GM19395 (cell line): ENCODE measurements at regions not wholly inside any gene's neighbourhood (a gene's known extent, or its start where the extent isn't known, plus 50 kb on each side); places are given as distances from the start of the nearest gene placed in this dataset.
"Not testable (repeated sequence)": the region's sequence is repeated elsewhere in the genome, so short reads cannot be mapped to it uniquely, and the experiment has no call there.

Experiments used
- ATAC-seq: cut with Tn5 transposase; IDR thresholded peaks from one replicate; pipeline ENCODE4 v1.9.1; 2021; ENCODE audit warnings: mild to moderate bottlenecking, moderate library complexity; ENCODE audit not compliant: unreplicated experiment

DNA sequence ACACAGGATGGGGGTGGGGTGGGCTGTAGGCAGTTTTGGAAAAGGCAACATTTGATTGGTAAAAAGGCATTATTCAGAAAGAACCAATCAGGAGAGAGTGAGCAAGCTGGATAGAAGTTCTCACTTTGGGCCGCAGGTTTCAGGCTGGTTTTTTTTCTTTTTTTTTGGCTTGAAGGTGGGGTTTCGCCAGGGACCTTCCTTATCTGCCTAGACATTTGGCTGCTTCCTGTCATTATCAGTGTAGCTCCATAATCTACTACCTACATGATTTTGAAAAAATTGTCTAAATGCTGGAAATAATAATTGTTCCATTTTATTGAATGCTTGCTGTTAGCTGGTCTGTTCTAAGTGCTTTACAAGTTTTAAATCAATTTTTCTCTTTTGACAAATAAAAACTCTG lies 649.0 kb downstream of the TMTC2 start:
- ATAC-seq, result no peak

- ATAC-seq, result no peak
These were observed 640.0 kb downstream of the TMTC2 start for GRCh38 chr12:83326666-83327065.

DNA sequence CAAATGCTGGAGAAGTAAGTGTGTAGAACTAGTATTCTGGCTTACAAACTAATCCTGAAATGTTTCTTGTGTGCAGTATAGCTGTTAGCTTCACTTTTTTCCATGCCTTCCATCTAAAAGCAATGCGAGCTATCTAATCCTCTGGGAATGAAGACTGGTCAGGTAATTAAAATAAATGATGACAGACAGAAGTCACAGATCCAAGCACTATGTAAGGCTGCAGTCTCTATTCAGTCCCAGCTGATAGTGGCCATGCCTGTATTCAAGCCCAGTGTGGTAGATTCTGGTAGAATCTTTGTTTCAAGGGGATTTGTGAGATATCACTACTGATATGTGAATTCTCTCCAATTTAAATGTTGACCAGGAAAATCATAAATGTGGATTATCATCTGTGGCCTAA lies 637.2 kb downstream of the TMTC2 start:
- no peak for ATAC-seq

DNA sequence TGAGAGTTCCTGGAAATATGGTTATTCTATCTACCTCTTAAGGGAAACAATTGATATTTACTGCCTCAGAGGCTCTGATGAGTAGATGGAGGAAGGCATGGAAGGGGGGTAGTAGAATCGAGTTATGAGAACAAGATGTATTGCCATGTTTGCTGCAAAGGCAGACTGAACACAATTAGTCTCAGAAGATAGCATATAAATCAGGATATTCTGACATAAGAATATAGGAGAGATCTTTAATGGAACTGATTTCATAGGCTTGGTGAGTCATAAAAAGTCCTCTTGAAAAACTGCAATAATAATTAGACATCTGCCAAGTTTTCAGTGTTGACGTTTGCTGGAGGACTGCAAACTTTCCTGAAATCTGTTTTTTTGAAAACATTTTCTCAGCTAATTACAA lies 636.1 kb downstream of the TMTC2 start:
- no peak for ATAC-seq

DNA sequence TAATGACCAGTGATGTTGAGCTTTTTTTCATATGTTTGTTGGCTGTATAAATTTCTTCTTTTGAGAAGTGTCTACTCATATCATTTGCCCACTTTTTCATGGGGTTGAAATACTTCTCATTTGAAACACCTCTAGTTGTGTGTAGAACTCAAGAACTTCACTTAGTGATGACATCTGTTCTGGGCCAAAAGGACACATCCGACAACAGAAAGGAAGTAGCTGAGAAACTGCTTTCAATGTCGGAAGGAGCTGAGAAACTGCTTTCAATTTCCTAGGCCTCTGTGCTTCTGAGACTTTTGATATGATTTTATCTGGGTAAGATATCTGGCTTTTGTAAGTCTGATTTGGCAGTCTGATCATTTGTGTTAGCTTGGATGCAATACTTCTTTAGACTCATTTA lies 635.3 kb downstream of the TMTC2 start:
- ATAC-seq, result no peak

- no peak for ATAC-seq
These were observed 633.6 kb downstream of the TMTC2 start for GRCh38 chr12:83320350-83320749.

GRCh38 chr12:83318386-83319098 lies 631.8 kb downstream of the TMTC2 start:
- ATAC-seq, result no peak

DNA sequence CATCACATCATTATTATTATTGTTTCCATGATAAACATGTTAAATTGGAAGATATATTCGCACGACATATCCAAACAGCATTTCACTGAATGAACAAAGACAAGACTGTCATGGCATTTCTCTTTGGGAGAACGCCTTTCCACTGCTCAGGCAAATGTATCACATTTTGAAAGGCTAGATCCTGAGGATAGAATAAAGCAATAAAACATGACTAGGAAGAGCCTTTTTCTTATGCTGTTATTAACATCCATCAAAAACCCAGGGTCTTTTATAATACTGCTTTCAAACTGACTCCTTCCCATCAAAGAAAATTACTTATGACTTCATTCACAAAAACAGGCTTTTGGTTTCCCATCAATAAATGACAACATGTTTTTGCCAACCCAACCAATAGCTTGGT lies 630.9 kb downstream of the TMTC2 start:
- ATAC-seq, result no peak

DNA sequence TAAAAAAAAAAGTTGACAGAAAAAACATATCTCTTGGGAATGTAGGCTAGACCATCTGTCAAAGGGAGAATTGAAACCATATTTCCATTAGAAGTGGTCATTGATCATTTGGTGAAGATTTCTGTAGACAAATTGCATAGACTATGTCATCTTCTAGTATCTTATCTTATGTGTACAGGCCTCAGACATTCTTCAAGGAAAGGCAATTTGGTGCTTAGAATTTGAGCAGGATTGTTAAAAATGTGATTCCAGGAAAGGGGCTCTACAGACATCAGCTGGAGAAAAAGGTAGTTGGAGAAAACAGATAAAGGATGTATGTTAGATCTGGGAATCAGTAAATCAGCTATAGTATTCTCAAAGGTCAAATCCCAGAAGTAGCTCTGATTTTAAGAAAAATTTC lies 627.1 kb downstream of the TMTC2 start:
- ATAC-seq, result no peak

DNA sequence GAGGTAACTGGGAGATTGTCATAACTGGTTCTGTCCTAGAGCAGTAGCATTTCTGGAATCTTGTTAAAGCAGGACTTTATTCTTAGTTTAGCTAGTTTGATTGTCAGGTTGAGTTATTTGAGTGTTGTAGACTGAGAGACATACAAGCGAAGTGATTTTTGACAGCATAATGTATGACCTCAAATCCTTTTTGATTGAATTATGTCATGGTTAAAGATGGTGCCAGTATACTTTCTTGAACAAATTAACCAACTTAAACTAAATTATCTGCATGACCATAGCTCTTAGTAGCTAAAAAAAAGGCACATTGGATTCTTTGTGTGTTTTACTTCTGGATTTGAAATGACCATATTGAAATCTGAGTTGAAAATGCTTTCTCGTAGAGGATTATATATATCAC lies 626.6 kb downstream of the TMTC2 start:
- ATAC-seq, result no peak

- ATAC-seq, result no peak
These were observed 590.2 kb downstream of the TMTC2 start for GRCh38 chr12:83276904-83277303.

GRCh38 chr12:83271201-83271600 lies 584.5 kb downstream of the TMTC2 start:
- ATAC-seq, result no peak

GRCh38 chr12:83265808-83266207 lies 579.1 kb downstream of the TMTC2 start:
- ATAC-seq, result no peak

- no peak for ATAC-seq
These were observed 575.3 kb downstream of the TMTC2 start for GRCh38 chr12:83261998-83262397.

- not testable (repeated sequence) for ATAC-seq
These were observed 573.4 kb downstream of the TMTC2 start for GRCh38 chr12:83260126-83260525.

DNA sequence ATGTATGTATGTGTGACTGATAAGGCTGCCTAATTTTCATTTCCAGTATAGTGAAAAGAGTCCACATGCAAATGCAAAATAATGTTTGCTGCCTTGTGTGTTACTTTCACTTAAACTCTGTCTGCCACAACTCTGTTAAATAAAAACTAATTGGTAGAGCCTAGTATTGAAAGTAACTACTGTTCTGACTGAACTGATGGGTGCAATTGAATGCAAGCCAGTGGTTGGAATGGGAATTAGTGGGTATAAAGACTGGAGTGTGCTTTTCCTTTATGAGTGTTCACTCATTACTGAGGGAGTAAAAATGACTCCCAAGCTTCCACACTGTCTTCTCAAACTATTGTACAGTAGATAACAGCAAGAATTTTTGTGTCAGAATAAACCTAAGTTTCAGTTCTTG lies 571.0 kb downstream of the TMTC2 start:
- ATAC-seq, result no peak

DNA sequence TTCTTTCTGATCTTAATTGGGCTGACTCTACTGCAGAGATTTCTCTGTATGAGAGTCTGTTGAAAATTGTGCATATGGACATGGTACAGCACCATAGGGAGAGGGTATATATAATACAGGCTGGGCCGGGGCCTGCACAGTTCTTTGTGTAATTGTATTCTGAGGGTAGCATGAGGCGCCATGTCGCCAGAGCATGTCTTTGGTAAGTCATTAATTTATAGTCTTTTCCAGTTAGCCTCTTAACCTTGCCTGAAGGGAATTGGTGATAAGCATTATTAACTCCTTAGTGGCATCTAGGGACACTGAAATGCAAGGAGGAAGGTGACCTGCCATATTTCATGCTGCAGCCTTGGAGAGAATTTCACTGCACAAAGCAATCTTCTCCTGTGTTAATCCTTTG lies 569.9 kb downstream of the TMTC2 start:
- ATAC-seq, result no peak

DNA sequence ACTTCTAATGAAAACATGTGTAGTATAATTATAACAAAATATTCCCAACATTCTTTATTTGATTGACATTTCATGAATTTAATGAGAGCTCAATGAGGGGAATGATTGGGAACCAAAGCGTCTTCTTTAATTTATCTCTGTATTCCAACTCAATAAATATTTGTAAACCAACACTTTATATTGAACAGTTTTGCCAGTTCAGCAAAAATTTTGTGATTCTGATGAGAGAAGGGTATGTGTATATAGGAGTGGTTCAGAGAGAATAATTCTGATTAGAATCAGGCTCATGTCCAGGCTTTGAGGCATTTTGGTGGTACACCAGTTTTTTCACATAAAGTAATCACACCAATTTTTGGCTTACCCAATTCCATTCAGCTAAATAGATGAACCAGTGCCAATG lies 564.2 kb downstream of the TMTC2 start:
- ATAC-seq, result no peak

- no peak for ATAC-seq
These were observed 558.5 kb downstream of the TMTC2 start for GRCh38 chr12:83245156-83245555.

- no peak for ATAC-seq
These were observed 557.3 kb downstream of the TMTC2 start for GRCh38 chr12:83244001-83244400.

DNA sequence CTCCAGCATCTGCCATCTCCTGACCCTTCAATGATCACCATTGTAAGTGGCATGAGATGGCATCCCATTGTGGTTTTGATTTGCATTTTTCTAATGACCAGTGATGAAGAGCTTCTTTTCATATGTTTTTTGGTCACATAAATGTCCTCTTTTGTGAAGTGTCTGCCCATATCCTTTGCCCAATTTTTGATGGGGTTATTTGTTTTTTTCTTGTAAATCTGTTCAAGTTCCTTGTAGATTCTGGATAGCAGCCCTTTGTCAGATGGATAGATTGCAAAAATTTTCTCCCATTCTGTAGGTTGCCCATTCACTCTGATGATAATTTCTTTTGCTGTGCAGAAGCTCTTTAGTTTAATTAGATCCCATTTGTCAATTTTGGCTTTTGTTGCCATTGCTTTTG lies 547.3 kb downstream of the TMTC2 start:
- not testable (repeated sequence) for ATAC-seq

GRCh38 chr12:83226960-83227359 lies 540.3 kb downstream of the TMTC2 start:
- ATAC-seq, result not testable (repeated sequence)

- no peak for ATAC-seq
These were observed 539.1 kb downstream of the TMTC2 start for GRCh38 chr12:83225806-83226205.
